ENCODE measurements at regions not wholly inside any gene's neighbourhood (a gene's known extent, or its start where the extent isn't known, plus 50 kb on each side); places are given as distances from the start of the nearest gene placed in this dataset.

DNA sequence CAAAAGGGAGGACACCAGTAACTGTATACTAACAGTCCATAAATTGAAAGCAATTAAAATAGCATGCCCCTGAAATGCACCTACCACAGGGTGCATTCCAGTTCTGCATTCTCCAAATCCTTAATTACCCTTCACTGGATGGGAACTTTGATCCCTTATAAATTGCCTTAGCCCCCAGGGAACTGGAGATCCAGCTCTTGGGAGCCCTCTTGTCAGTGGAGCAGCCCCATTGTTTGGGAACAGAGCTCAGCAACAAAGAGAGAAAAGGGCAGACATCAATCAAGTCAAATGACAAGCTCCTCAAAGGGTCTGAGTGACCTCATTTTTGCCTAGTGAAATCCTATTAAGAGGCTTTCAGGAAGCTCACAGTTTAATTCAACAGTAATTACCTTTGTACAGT is 472.6 kb downstream of the XPNPEP1 start:
- H3K27ac ChIP-seq (ENCODE audit: low read depth in 1 of 2, low read length in 2 of 2) = no peak overlapping the region
- DNase-seq (ENCODE audit: low spot score) = no peak
- no peak overlapping the region for H3K9ac ChIP-seq (ENCODE audit: low read depth in 1 of 2, low read length in 2 of 2)
- H3K4me1 ChIP-seq (ENCODE audit: control insufficient read depth in 4 of 4, insufficient read depth in 4 of 4, low read length in 3 of 4) = no peaks in the 10 kb centered on the region
- H3K9me3 ChIP-seq (ENCODE audit: control insufficient read depth in 4 of 4, low read length in 3 of 4) = no peaks in the 10 kb centered on the region
- no peak overlapping the region for H3K4me3 ChIP-seq (ENCODE audit: low read depth in 1 of 3, low read length in 3 of 3)
- peaks cover 0 to 2% (median 0%) of the 10 kb centered on the region in 4 donors for H3K27me3 ChIP-seq (ENCODE audit: control insufficient read depth in 4 of 4, insufficient read depth in 4 of 4, low read length in 3 of 4)
- H3K36me3 ChIP-seq (ENCODE audit: control insufficient read depth in 4 of 4, insufficient read depth in 3 of 4, low read depth in 1 of 4, low read length in 3 of 4) = no peaks in the 10 kb centered on the region
- TF ChIP-seq YY1 (IDR thresholded peaks at IDR 0.05) (no peak), FOXA2 (IDR thresholded peaks at IDR 0.05) (no peak), GABPA (IDR thresholded peaks at IDR 0.05 in 1 of 2, conservative IDR thresholded peaks at IDR 0.05 in 1 of 2) (no peak), HNF4A (conservative IDR thresholded peaks at IDR 0.05) (no peak), EGR1 (IDR thresholded peaks at IDR 0.05; ENCODE audit: low read depth in 2 of 2) (no peak), SP1 (IDR thresholded peaks at IDR 0.05) (no peak), TAF1 (conservative IDR thresholded peaks at IDR 0.05) (no peak), FOXA1 (IDR thresholded peaks at IDR 0.05) (no peak)
- TF ChIP-seq, protein P1, sequence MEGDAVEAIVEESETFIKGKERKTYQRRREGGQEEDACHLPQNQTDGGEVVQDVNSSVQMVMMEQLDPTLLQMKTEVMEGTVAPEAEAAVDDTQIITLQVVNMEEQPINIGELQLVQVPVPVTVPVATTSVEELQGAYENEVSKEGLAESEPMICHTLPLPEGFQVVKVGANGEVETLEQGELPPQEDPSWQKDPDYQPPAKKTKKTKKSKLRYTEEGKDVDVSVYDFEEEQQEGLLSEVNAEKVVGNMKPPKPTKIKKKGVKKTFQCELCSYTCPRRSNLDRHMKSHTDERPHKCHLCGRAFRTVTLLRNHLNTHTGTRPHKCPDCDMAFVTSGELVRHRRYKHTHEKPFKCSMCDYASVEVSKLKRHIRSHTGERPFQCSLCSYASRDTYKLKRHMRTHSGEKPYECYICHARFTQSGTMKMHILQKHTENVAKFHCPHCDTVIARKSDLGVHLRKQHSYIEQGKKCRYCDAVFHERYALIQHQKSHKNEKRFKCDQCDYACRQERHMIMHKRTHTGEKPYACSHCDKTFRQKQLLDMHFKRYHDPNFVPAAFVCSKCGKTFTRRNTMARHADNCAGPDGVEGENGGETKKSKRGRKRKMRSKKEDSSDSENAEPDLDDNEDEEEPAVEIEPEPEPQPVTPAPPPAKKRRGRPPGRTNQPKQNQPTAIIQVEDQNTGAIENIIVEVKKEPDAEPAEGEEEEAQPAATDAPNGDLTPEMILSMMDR (IDR thresholded peaks at IDR 0.05; ENCODE audit: low read depth, low read length, missing input control) = no peak
- TF ChIP-seq, protein P2, sequence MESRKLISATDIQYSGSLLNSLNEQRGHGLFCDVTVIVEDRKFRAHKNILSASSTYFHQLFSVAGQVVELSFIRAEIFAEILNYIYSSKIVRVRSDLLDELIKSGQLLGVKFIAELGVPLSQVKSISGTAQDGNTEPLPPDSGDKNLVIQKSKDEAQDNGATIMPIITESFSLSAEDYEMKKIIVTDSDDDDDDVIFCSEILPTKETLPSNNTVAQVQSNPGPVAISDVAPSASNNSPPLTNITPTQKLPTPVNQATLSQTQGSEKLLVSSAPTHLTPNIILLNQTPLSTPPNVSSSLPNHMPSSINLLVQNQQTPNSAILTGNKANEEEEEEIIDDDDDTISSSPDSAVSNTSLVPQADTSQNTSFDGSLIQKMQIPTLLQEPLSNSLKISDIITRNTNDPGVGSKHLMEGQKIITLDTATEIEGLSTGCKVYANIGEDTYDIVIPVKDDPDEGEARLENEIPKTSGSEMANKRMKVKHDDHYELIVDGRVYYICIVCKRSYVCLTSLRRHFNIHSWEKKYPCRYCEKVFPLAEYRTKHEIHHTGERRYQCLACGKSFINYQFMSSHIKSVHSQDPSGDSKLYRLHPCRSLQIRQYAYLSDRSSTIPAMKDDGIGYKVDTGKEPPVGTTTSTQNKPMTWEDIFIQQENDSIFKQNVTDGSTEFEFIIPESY (IDR thresholded peaks at IDR 0.05) = no peak
- TF ChIP-seq, protein P3, sequence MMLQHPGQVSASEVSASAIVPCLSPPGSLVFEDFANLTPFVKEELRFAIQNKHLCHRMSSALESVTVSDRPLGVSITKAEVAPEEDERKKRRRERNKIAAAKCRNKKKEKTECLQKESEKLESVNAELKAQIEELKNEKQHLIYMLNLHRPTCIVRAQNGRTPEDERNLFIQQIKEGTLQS (IDR thresholded peaks at IDR 0.05) = no peak

DNA sequence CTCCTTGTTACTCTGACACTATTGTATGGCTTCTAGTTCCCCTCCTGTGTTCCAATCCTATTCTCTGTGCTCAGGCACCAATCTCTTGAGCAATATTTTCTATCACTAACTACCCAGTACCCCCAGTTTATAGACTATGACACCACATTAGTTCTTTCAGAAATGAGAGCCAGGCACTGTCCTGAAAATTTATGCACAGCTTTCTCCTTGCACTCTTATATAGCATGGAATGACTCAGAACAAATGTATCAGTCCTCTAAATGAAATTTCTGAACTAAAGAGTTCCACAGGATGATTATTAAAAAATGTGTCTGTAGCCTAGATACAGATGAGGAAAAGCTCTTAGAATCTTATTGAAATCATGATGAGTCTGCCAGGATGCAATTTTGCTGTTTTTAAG is 489.9 kb downstream of the XPNPEP1 start:
- TF ChIP-seq TAF1 (conservative IDR thresholded peaks at IDR 0.05) = no peak
- TF ChIP-seq JUND (IDR thresholded peaks at IDR 0.05) = no peak
- TF ChIP-seq, protein P3 (IDR thresholded peaks at IDR 0.05) = no peak
- TF ChIP-seq HNF4G (IDR thresholded peaks at IDR 0.05) = no peak
- TF ChIP-seq, protein P4, sequence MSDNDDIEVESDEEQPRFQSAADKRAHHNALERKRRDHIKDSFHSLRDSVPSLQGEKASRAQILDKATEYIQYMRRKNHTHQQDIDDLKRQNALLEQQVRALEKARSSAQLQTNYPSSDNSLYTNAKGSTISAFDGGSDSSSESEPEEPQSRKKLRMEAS (IDR thresholded peaks at IDR 0.05) = no peak
- no peak for TF ChIP-seq NR2F2 (IDR thresholded peaks at IDR 0.05)
- TF ChIP-seq, protein P2 (IDR thresholded peaks at IDR 0.05) = no peak
- TF ChIP-seq GABPA (IDR thresholded peaks at IDR 0.05 in 1 of 2, conservative IDR thresholded peaks at IDR 0.05 in 1 of 2) = no peak
- TF ChIP-seq, protein P1 (IDR thresholded peaks at IDR 0.05; ENCODE audit: low read depth, low read length, missing input control) = no peak
- TF ChIP-seq RAD21 (IDR thresholded peaks at IDR 0.05) = no peak
- no peak for TF ChIP-seq YY1 (IDR thresholded peaks at IDR 0.05)
- no peak for TF ChIP-seq FOXA1 (IDR thresholded peaks at IDR 0.05)
- TF ChIP-seq RXRA (IDR thresholded peaks at IDR 0.05) = no peak
- TF ChIP-seq FOXA2 (IDR thresholded peaks at IDR 0.05) = no peak
- TF ChIP-seq, protein P5, sequence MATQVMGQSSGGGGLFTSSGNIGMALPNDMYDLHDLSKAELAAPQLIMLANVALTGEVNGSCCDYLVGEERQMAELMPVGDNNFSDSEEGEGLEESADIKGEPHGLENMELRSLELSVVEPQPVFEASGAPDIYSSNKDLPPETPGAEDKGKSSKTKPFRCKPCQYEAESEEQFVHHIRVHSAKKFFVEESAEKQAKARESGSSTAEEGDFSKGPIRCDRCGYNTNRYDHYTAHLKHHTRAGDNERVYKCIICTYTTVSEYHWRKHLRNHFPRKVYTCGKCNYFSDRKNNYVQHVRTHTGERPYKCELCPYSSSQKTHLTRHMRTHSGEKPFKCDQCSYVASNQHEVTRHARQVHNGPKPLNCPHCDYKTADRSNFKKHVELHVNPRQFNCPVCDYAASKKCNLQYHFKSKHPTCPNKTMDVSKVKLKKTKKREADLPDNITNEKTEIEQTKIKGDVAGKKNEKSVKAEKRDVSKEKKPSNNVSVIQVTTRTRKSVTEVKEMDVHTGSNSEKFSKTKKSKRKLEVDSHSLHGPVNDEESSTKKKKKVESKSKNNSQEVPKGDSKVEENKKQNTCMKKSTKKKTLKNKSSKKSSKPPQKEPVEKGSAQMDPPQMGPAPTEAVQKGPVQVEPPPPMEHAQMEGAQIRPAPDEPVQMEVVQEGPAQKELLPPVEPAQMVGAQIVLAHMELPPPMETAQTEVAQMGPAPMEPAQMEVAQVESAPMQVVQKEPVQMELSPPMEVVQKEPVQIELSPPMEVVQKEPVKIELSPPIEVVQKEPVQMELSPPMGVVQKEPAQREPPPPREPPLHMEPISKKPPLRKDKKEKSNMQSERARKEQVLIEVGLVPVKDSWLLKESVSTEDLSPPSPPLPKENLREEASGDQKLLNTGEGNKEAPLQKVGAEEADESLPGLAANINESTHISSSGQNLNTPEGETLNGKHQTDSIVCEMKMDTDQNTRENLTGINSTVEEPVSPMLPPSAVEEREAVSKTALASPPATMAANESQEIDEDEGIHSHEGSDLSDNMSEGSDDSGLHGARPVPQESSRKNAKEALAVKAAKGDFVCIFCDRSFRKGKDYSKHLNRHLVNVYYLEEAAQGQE (IDR thresholded peaks at IDR 0.05) = no peak
- no peak for TF ChIP-seq EGR1 (IDR thresholded peaks at IDR 0.05; ENCODE audit: low read depth in 2 of 2)
- TF ChIP-seq SP1 (IDR thresholded peaks at IDR 0.05) = no peak
- Histone ChIP-seq H3K27me3 (ENCODE audit: control insufficient read depth in 4 of 4, insufficient read depth in 4 of 4, low read length in 3 of 4) (no peaks in the 10 kb centered on the region), H3K4me1 (ENCODE audit: control insufficient read depth in 4 of 4, insufficient read depth in 4 of 4, low read length in 3 of 4) (no peaks in the 10 kb centered on the region), H3K4me3 (ENCODE audit: low read depth in 1 of 3, low read length in 3 of 3) (no peak overlapping the region), H3K9me3 (ENCODE audit: control insufficient read depth in 4 of 4, low read length in 3 of 4) (no peaks in the 10 kb centered on the region), H3K9ac (ENCODE audit: low read depth in 1 of 2, low read length in 2 of 2) (no peak overlapping the region), H3K27ac (ENCODE audit: low read depth in 1 of 2, low read length in 2 of 2) (no peak overlapping the region), H3K36me3 (ENCODE audit: control insufficient read depth in 4 of 4, insufficient read depth in 3 of 4, low read depth in 1 of 4, low read length in 3 of 4) (no peaks in the 10 kb centered on the region)
- no peak for DNase-seq (ENCODE audit: low spot score)

All from liver (tissue), 7 donors.